Raji (cell line): ENCODE measurements at regions not wholly inside any gene's neighbourhood (a gene's known extent, or its start where the extent isn't known, plus 50 kb on each side); places are given as distances from the start of the nearest gene placed in this dataset.

Source experiments
- POLR2A ChIP-seq: IDR thresholded peaks from 2 replicates; pipeline ENCODE4 v1.6.1; 2011; ENCODE audit warnings: low read depth, low read length, control low read depth; ENCODE audit not compliant: insufficient read depth

GRCh38 chr1:25011943-25012638, 82.0 kb upstream of the RUNX3 start:
- no peak for TF ChIP-seq POLR2A

GRCh38 chr1:25011275-25011674, 81.2 kb upstream of the RUNX3 start:
- TF ChIP-seq POLR2A, result no peak

DNA sequence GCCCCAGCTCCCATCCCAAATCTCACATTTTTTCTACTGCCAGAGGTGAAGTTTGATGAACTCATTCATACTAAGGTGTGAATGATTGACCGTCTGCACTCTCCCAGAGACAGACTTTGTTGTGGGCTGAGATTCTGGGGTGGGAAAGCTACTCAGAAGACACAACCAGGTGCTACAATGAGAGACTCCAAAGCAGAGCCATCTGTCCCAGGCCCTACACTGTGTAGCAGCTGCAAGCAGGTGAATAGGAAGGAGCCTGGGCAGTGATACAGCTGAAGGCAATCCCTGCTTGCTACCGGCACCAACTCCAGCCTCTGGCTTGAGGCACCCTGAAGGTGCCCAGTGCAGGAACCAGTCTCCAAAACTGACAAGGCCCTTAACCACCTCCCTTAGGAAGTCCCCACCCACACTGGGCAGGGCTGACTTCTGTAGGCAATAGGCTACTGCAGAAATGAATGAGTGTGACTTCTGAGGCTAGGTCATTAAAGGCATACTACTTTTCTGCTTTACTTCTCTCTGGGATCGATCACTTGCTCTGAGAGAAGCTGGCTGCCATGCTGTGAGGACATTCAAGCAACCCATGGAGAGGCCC, 79.7 kb upstream of the RUNX3 start:
- no peak for TF ChIP-seq POLR2A

DNA sequence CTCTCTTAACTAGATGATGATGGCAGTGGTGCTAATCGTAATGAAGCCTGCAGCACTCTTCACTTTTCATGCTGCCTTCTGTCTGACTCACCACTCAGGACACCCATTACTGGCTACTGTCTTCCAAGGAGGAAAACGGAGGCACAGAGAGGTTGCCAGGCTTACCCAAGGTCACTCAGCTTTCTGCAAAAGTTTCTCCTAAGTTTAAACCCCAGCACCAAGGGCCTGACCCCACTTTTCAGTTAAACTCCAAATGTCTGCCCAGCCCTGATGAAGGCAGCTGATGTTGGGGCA, 78.1 kb upstream of the RUNX3 start:
- TF ChIP-seq POLR2A, result no peak

GRCh38 chr1:25006770-25007169, 76.7 kb upstream of the RUNX3 start:
- no peak for TF ChIP-seq POLR2A

- TF ChIP-seq POLR2A, result no peak
These were observed 74.3 kb upstream of the RUNX3 start for GRCh38 chr1:25004355-25004754.

DNA sequence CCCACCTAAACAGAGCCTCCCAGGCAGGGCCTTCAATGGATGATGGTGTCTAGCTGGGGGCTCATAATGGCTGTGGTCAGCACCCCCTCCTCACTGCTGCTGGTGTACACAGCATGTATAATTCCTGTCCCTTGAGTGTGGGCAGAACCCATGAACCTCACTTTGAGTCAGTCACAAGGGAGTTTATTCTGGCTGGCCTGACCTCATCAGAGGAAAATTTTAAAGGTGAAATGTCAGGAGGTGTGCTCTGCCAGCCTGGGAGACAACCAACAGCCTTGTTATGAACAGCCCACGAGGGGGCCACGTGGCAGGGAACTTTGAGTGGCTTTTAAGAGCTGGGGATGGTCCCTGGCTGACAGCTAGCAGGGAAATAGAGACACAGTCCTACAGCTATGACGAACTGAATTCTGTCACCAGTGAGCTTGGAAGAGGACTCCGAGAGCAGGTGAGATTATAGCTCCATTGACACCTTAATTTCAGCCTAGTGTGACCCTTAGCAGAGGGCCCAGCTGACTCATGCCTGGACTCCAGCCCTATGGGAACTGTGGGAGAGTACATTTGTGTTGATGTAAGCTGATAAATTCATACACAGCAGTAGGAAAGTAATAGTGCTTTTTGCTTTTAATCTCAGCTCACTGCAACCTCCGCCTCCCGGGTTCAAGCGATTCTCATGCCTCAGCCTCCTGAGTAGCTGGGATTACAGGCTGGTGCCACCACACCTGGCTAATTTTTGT, 73.5 kb upstream of the RUNX3 start:
- no peak for TF ChIP-seq POLR2A

- no peak for TF ChIP-seq POLR2A
These were observed 72.9 kb upstream of the RUNX3 start for GRCh38 chr1:25003000-25003399.

- no peak for TF ChIP-seq POLR2A
These were observed 71.2 kb upstream of the RUNX3 start for GRCh38 chr1:25001125-25001915.

DNA sequence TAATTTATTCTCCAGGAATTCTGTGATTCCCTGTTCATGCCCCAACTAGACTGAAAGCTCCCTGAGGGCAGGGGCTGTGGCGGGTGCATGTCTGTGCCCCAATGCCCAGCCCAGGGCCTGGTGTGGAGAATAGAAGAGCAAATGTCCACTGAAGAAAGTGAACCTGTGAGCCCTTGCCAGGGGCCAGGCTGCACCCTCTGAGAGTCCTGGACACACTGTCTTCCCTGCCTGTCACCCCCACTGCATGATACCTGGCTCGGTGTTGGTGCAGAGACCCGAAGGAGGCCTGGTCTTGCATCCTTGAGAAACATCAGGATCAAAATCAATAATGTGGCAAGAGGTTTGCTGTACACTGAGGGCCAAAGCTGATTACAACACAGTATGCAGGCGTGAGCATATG, 69.8 kb upstream of the RUNX3 start:
- TF ChIP-seq POLR2A, result no peak

DNA sequence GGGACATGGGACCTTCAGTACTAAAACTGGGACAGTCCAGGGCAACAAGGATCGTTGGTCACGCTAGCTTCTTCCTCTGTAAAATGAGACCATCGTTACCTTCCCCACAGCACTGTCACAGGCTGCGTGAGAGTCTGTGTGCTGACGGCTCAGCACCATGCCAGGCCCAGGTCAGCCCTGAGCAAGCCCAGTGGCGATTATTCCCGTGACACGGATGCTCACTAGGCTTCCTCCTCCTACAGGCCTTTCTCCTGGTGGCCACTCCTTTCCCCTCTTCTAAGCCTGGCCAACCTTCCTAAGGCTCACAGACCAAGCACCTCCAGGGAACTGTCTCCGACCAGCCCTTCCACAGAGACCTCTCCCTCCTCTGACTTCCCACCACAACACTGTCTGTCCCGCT, 69.3 kb upstream of the RUNX3 start:
- no peak for TF ChIP-seq POLR2A

DNA sequence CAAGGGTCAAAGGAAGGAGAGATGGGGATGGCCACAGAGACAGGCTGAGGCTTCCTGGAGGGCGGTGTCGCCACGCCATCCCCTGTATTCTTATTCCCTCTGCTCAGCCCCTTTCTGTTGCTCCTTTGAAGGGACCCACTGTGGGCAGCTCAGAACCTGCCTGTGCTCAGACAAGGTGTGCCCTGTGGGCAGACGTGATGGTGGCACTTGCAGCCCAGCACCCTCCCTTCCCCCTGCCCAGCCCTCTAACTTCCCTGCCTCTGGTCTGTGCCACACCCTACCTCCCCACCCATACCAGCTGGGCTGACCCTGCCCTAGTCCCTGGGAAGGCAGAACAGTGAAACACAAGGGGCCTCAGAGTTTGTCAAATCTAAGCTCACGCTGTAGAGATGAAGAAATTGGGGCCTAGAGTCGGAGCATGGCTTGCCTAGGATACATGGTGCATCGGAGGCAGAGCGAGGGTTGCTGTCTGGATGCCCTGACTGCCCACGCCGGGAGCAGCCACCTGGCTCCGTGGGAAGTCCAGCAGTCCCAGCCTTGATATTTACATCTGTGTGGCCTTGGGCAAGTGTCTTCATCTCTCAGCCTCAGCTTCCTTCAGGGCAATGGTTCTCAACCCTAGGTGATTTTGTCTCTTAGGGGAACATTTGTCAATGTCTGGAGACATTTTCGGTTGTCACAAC, 68.6 kb upstream of the RUNX3 start:
- TF ChIP-seq POLR2A, result no peak

DNA sequence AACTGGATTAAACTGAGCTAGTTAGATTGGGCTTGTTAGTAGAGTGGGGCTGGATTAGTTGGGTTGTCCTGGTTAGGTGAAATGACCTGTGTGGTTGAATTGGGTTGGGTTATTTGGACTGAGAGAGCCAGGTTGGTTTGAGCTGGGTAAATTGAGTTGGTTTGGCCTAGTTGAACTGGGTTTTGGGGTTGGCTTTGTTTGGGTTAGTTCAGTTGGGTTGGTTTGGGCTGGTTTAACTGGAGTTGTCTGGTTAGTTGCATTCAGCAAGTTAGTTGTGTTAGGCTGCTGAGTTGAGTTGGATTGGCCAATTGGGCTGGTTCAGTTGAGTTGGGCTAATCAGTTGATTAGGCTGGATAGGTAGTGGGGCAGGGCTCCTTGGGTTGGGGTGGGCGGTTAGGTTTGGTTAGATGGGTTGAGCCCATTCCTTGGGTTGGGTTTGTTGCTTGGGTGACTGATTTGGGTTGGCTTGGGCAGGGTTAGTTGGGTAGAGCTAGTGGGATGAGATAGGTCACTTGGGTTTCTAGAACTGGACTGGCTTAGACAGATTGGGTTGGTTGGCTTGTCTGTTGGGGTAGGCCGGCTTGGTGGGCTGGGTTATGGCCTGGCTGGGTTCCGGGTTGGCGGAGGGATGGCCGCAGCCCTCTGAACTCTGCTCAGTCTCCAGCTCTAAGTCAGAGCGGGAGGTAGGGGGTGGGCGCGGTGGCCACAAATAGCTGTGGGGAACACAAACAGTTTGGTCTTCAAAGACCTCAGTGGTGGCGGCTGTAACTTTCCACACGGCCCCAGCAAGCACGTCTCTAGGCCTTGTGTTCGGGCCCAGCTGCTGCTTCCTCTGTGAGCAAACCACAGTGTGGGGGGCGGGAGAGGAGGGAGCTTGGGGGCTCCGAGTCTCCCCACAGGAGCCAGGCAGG, 67.2 kb upstream of the RUNX3 start:
- no peak for TF ChIP-seq POLR2A

DNA sequence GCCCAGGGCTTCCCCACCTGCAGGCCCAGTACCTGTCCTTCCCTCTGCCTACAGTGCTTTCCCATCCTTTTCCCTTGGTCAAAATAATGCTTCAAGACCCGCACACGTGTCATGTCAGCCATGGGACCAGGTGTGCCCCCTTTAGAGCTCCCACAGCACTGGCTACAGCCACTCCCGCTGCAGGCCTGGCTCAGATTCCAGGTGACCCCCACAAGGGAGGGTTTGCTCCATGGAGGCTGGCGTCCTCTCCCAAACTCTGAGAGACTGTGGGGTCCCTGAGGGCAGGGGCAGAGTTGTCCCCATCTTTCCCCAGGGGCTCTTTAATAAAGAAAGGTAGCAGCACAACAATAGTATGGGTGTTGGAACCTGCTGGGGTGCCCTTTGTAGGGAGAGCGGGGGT, 66.4 kb upstream of the RUNX3 start:
- TF ChIP-seq POLR2A, result no peak
